ENCODE measurements at regions not wholly inside any gene's neighbourhood (a gene's known extent, or its start where the extent isn't known, plus 50 kb on each side); places are given as distances from the start of the nearest gene placed in this dataset.

DNA sequence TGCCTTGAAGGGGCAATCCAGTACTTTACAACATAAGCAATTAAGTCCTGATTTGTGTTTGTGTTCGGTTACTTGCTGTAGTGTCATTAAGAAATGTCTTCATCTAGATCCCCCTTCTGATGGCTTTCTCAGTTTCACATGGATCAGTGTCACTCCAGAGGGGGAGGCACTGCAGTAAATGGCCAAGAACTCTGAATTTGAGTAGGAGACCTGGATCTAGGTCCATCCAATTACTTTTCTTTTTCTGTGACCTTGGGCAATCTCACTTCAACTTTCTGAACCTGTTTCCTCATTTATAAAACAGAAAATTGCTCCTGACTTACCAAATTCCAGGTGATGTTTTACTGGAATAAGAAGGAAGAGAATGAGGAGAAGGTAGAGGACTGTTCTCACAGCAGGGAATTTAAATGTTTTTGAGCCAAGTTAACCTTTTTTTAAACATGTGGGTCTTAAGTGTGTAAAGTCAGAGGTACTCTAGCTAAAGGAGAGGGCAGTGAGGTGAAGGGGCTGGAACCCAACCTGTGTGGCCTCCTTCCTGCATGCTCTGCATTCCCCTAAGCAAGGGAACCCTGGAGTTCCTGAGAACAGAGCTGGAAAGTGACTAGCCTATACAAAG is 285.5 kb downstream of the HACE1 start:
- Histone ChIP-seq H3K9me1 (replicated peaks; ENCODE audit: control insufficient read depth, extremely low read depth, insufficient read depth, low read length) (no peaks in the 10 kb centered on the region), H3K4me3 (replicated peaks in 1 of 3; ENCODE audit: insufficient read depth in 1 of 3, low read depth in 1 of 3, low read length in 3 of 3) (no peak overlapping the region), H3K36me3 (ENCODE audit: control insufficient read depth in 2 of 2, extremely low read depth in 1 of 2, insufficient read depth in 2 of 2, low read length in 2 of 2) (no peaks in the 10 kb centered on the region), H3K4me1 (ENCODE audit: control insufficient read depth, extremely low read depth, insufficient read depth, low read length) (peaks cover 5% of the 10 kb centered on the region), H3K27ac (ENCODE audit: insufficient read depth, low read depth, low read length) (no peak overlapping the region), H2AFZ (ENCODE audit: low read depth, low read length) (no peak overlapping the region), H3K79me2 (ENCODE audit: control insufficient read depth, insufficient read depth, low read length) (no peaks in the 10 kb centered on the region), H3K9me3 (replicated peaks; ENCODE audit: control insufficient read depth, insufficient read depth, low read length) (no peaks in the 10 kb centered on the region), H3K27me3 (ENCODE audit: control insufficient read depth in 2 of 2, insufficient read depth in 2 of 2, low read length in 2 of 2) (no peaks in the 10 kb centered on the region), H3K9ac (replicated peaks; ENCODE audit: extremely low read depth, insufficient read depth, low read length) (no peak overlapping the region), H4K20me1 (replicated peaks; ENCODE audit: control insufficient read depth, extremely low read depth, insufficient read depth, low read length) (no peaks in the 10 kb centered on the region), H3K4me2 (ENCODE audit: insufficient read depth, low read length) (no peak overlapping the region)
- DNase-seq (ENCODE audit: low read depth, low spot score), result no peak
- ChIA-PET CTCF (no interaction called here), POLR2A (no interaction called here)
- dilution Hi-C loops (cut with MboI; ENCODE audit: extremely low pct_ligation_motif_present, low sequenced_read_pairs) (no loop called here), intact Hi-C loops (cut with micrococcal nuclease) (no loop called here)
- no TSS peak for BruUV-seq (replicated peaks)
- no peak for FAIRE-seq
- TF ChIP-seq FOS (IDR thresholded peaks at IDR 0.05; ENCODE audit: borderline replicate concordance, insufficient read depth, low read length) (no peak), JUN (IDR thresholded peaks at IDR 0.05; ENCODE audit: borderline replicate concordance, insufficient read depth, insufficient read length, low read depth) (no peak), EZH2 (IDR thresholded peaks at IDR 0.05; ENCODE audit: borderline replicate concordance, low read depth, low read length, severe bottlenecking) (no peak), POLR2AphosphoS5 (IDR thresholded peaks at IDR 0.05; ENCODE audit: insufficient read depth, low read depth, low read length) (no peak), MYC (IDR thresholded peaks at IDR 0.05; ENCODE audit: low read depth, low read length) (no peak), POLR2A (IDR thresholded peaks at IDR 0.05; ENCODE audit: low read depth, low read length) (no peak), GATA2 (IDR thresholded peaks at IDR 0.05; ENCODE audit: insufficient read depth, insufficient read length, low read depth, low read length) (no peak)
- TF ChIP-seq, protein P1, sequence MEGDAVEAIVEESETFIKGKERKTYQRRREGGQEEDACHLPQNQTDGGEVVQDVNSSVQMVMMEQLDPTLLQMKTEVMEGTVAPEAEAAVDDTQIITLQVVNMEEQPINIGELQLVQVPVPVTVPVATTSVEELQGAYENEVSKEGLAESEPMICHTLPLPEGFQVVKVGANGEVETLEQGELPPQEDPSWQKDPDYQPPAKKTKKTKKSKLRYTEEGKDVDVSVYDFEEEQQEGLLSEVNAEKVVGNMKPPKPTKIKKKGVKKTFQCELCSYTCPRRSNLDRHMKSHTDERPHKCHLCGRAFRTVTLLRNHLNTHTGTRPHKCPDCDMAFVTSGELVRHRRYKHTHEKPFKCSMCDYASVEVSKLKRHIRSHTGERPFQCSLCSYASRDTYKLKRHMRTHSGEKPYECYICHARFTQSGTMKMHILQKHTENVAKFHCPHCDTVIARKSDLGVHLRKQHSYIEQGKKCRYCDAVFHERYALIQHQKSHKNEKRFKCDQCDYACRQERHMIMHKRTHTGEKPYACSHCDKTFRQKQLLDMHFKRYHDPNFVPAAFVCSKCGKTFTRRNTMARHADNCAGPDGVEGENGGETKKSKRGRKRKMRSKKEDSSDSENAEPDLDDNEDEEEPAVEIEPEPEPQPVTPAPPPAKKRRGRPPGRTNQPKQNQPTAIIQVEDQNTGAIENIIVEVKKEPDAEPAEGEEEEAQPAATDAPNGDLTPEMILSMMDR (IDR thresholded peaks at IDR 0.05; ENCODE audit: extremely low read depth in 1 of 2, insufficient read depth in 1 of 2, low read depth in 1 of 2, low read length in 2 of 2), result no peak
- TF ChIP-seq, protein P2, sequence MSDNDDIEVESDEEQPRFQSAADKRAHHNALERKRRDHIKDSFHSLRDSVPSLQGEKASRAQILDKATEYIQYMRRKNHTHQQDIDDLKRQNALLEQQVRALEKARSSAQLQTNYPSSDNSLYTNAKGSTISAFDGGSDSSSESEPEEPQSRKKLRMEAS (IDR thresholded peaks at IDR 0.05; ENCODE audit: insufficient read depth, insufficient read length), result no peak

All from endothelial cell of umbilical vein (primary cell).